PC-3 (cell line): ENCODE measurements at regions not wholly inside any gene's neighbourhood (a gene's known extent, or its start where the extent isn't known, plus 50 kb on each side); places are given as distances from the start of the nearest gene placed in this dataset.
"Not testable (repeated sequence)": the region's sequence is repeated elsewhere in the genome, so short reads cannot be mapped to it uniquely, and the experiment has no call there.

Source experiments
- ATAC-seq: fragments of 200-7000 bp; cut with Tn5 transposase; 2 replicates; pipeline ENCODE4 v1.9.1; 2020; ENCODE audit warnings: mild to moderate bottlenecking, moderate library complexity
- BruUV-seq: library from RNA; stranded (reverse); fragments of 400-500 nt; replicated peaks from 2 replicates; lab custom pipeline; 2021; lab: Mats Ljungman, UMichigan
- CTCF ChIA-PET: fragments of 300-600 bp; sonication (Branson Sonifier 250); formaldehyde crosslinking; loops from one replicate; lab custom pipeline; 2022; ENCODE audit warnings: antibody characterized with exemption; lab: Charles Lee
- POLR2A ChIA-PET: fragments of 300-600 bp; sonication (Branson Sonifier 250); formaldehyde crosslinking; loops from one replicate; lab custom pipeline; 2022; ENCODE audit warnings: antibody characterized with exemption; ENCODE audit not compliant: unreplicated experiment; lab: Charles Lee
- DNase-seq: peaks from one replicate; pipeline ENCODE4 v3.0.0-alpha.2; 2015
- H2AFZ ChIP-seq: fragments of 300-600 bp; sonication (generic); 2 replicates; pipeline ENCODE4 v1.6.0; 2016; ENCODE audit warnings: antibody characterized with exemption, low read length
- H3F3A ChIP-seq: fragments of 300-600 bp; sonication (generic); one replicate; pipeline ENCODE4 v1.6.0; 2017; ENCODE audit warnings: antibody characterized with exemption, low read length, control low read depth, mild to moderate bottlenecking; ENCODE audit not compliant: unreplicated experiment
- H3K27ac ChIP-seq: fragments of 300-600 bp; sonication (generic); 2 replicates; pipeline ENCODE4 v1.5.1; 2016; ENCODE audit warnings: mild to moderate bottlenecking, low read length
- H3K27me3 ChIP-seq: fragments of 300-600 bp; sonication (generic); 2 replicates; pipeline ENCODE4 v1.6.1; 2016; ENCODE audit warnings: low read length, mixed read lengths
- H3K36me3 ChIP-seq: fragments of 300-600 bp; sonication (generic); 2 replicates; pipeline ENCODE4 v1.6.1; 2016; ENCODE audit warnings: low read depth, mixed run types, low read length, mixed read lengths
- H3K4me1 ChIP-seq: fragments of 300-600 bp; sonication (generic); 2 replicates; pipeline ENCODE4 v1.5.1; 2016; ENCODE audit warnings: low read length; ENCODE audit not compliant: insufficient read depth
- H3K4me2 ChIP-seq: fragments of 300-600 bp; sonication (generic); 2 replicates; pipeline ENCODE4 v1.6.0; 2016; ENCODE audit warnings: low read length
- H3K4me3 ChIP-seq: fragments of 300-600 bp; sonication (generic); 2 replicates; pipeline ENCODE4 v1.5.1; 2016; ENCODE audit warnings: mild to moderate bottlenecking, low read length, mixed read lengths
- H3K79me2 ChIP-seq: fragments of 300-600 bp; sonication (generic); 2 replicates; pipeline ENCODE4 v1.6.1; 2017; ENCODE audit warnings: low read length, mixed read lengths
- H3K9ac ChIP-seq: fragments of 300-600 bp; sonication (generic); 2 replicates; pipeline ENCODE4 v1.6.0; 2016; ENCODE audit warnings: mild to moderate bottlenecking, low read length
- H3K9me2 ChIP-seq: fragments of 300-600 bp; sonication (generic); replicated peaks from 2 replicates; pipeline ENCODE4 v1.6.1; 2016; ENCODE audit warnings: mixed run types, low read length, mixed read lengths
- H3K9me3 ChIP-seq: fragments of 300-600 bp; sonication (generic); 2 replicates; pipeline ENCODE4 v1.6.1; 2016; ENCODE audit warnings: low read length, mixed read lengths
- H4K20me1 ChIP-seq: fragments of 300-600 bp; sonication (generic); 2 replicates; pipeline ENCODE4 v1.6.1; 2016; ENCODE audit warnings: low read length, mixed read lengths
- CTCF ChIP-seq: fragments of 300-600 bp; sonication (generic); conservative IDR thresholded peaks from 2 replicates; pipeline ENCODE4 v1.5.1; 2017; ENCODE audit warnings: antibody characterized with exemption, low read depth, mild to moderate bottlenecking, low read length
- EZH2 ChIP-seq: fragments of 300-600 bp; sonication (generic); IDR thresholded peaks from one replicate; pipeline ENCODE4 v1.6.1; 2017; ENCODE audit warnings: antibody characterized with exemption, mild to moderate bottlenecking, low read length; ENCODE audit not compliant: unreplicated experiment
- EZH2phosphoT487 ChIP-seq: fragments of 300-600 bp; sonication (generic); IDR thresholded peaks from 2 replicates; pipeline ENCODE4 v1.6.1; 2018; ENCODE audit warnings: mild to moderate bottlenecking, antibody characterized with exemption, low read length, borderline replicate concordance
- intact Hi-C: fragments of 100-400 bp; cut with micrococcal nuclease; formaldehyde crosslinking; loops from 2 replicates; pipeline ENCODE4 v1.9.0; 2023

- BruUV-seq, result no TSS peak
- ATAC-seq, result no peak
- CTCF ChIA-PET, result no interaction called here
These were observed 488.9 kb upstream of the PHF14 start for GRCh38 chr7:10484767-10485166.

GRCh38 chr7:10501206-10501884 is 472.3 kb upstream of the PHF14 start:
- H3K9me2 ChIP-seq, BruUV-seq, H3K79me2 ChIP-seq, H3K9me3 ChIP-seq, H3K36me3 ChIP-seq, ATAC-seq, DNase-seq, H2AFZ ChIP-seq, intact Hi-C loops, H3K9ac ChIP-seq, H3K4me2 ChIP-seq, H3F3A ChIP-seq, H3K27me3 ChIP-seq, POLR2A ChIA-PET, H3K4me3 ChIP-seq, H4K20me1 ChIP-seq, CTCF ChIA-PET, H3K4me1 ChIP-seq, H3K27ac ChIP-seq: not testable (repeated sequence)

More at GRCh38 chr7:10484767-10485166, 488.9 kb upstream of the PHF14 start:
- DNase-seq, result no peak
- TF ChIP-seq EZH2phosphoT487 (no peak), CTCF (no peak), EZH2 (no peak)
- Histone ChIP-seq H3K4me3 (no peak overlapping the region), H3K27ac (no peak overlapping the region), H3K9ac (no peak overlapping the region), H2AFZ (no peak overlapping the region), H3K9me3 (no peaks in the 10 kb centered on the region), H3K4me2 (no peak overlapping the region), H4K20me1 (no peaks in the 10 kb centered on the region), H3K36me3 (no peaks in the 10 kb centered on the region), H3K79me2 (no peaks in the 10 kb centered on the region), H3K9me2 (no peaks in the 10 kb centered on the region), H3K27me3 (no peaks in the 10 kb centered on the region), H3K4me1 (no peaks in the 10 kb centered on the region), H3F3A (no peaks in the 10 kb centered on the region)
- intact Hi-C loops, result no loop called here
- POLR2A ChIA-PET, result no interaction called here

GRCh38 chr7:10507032-10507431 is 466.6 kb upstream of the PHF14 start:
- Histone ChIP-seq H3K27me3 (no peaks in the 10 kb centered on the region), H3K79me2 (no peaks in the 10 kb centered on the region), H4K20me1 (no peaks in the 10 kb centered on the region), H3F3A (no peaks in the 10 kb centered on the region), H3K4me1 (no peaks in the 10 kb centered on the region), H2AFZ (no peak overlapping the region), H3K9me3 (no peaks in the 10 kb centered on the region), H3K9ac (no peak overlapping the region), H3K27ac (no peak overlapping the region), H3K36me3 (no peaks in the 10 kb centered on the region), H3K4me3 (no peak overlapping the region), H3K9me2 (no peaks in the 10 kb centered on the region), H3K4me2 (no peak overlapping the region)
- intact Hi-C loops, result no loop called here
- DNase-seq (no peak), ATAC-seq (no peak)
- ChIA-PET CTCF (no interaction called here), POLR2A (no interaction called here)
- no TSS peak for BruUV-seq
- TF ChIP-seq EZH2, result no peak
- no peak for TF ChIP-seq CTCF
- no peak for TF ChIP-seq EZH2phosphoT487
